ENCODE measurements at regions not wholly inside any gene's neighbourhood (a gene's known extent, or its start where the extent isn't known, plus 50 kb on each side); places are given as distances from the start of the nearest gene placed in this dataset.

DNA sequence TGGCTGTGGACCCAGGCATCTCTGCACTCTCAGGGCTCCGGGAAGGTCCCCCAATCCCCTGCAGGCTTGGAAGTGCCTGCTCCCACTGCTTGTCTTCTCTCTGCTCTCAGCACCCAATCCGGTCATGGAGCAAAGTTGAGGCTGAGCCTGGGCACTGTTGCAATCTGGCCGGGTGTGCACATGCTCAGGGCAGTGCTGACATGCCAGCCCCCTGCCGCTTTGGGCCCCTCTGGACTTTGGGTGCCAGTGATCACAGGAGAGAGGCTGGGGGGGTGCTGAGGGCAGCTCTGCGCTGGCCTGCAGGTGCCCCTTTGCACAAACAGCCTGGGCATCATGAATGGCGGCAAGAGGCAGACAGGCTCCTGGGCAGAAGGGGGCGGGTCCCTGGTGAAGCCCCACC is 85.4 kb upstream of the OSBPL8 start:
- no peak overlapping the region for H2AFZ ChIP-seq (ENCODE audit: low read length)

DNA sequence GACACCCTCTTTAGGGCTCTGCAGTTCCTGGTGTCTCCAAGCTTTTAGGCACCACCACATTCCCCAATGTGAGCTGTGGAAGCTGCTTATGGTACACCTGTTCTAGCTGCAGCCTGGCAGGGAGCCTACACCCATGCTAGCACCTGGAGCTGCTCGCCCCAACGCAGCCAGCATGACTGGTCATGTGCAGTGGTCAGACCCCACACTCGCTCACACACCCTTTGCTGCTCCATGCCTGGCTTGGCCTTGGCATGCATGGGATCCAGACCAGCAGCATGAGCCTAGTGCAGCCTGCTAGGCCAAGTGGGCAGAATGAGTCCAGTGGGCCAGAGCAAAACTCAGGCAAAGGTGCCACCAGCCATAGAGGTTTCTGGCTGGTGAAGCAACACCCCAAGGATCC is 86.4 kb upstream of the OSBPL8 start:
- H3K36me3 ChIP-seq (ENCODE audit: control insufficient read depth, insufficient read depth, low read length), result no peaks in the 10 kb centered on the region
- TF ChIP-seq, protein P1, sequence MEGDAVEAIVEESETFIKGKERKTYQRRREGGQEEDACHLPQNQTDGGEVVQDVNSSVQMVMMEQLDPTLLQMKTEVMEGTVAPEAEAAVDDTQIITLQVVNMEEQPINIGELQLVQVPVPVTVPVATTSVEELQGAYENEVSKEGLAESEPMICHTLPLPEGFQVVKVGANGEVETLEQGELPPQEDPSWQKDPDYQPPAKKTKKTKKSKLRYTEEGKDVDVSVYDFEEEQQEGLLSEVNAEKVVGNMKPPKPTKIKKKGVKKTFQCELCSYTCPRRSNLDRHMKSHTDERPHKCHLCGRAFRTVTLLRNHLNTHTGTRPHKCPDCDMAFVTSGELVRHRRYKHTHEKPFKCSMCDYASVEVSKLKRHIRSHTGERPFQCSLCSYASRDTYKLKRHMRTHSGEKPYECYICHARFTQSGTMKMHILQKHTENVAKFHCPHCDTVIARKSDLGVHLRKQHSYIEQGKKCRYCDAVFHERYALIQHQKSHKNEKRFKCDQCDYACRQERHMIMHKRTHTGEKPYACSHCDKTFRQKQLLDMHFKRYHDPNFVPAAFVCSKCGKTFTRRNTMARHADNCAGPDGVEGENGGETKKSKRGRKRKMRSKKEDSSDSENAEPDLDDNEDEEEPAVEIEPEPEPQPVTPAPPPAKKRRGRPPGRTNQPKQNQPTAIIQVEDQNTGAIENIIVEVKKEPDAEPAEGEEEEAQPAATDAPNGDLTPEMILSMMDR (conservative IDR thresholded peaks at IDR 0.05 in 1 of 2, IDR thresholded peaks at IDR 0.05 in 1 of 2; ENCODE audit: low read depth in 1 of 2, low read length in 2 of 2), result no peak
- TF ChIP-seq EZH2 (IDR thresholded peaks at IDR 0.05; ENCODE audit: low read length, missing control alignments), result no peak
- no peak overlapping the region for H3K4me2 ChIP-seq (ENCODE audit: extremely low read depth, insufficient read depth, low read length)
- H3K4me1 ChIP-seq (ENCODE audit: control insufficient read depth, extremely low read depth, insufficient read depth, low read length), result no peaks in the 10 kb centered on the region
- H4K20me1 ChIP-seq (ENCODE audit: control insufficient read depth, extremely low read depth, insufficient read depth, low read length), result no peaks in the 10 kb centered on the region
- no peaks in the 10 kb centered on the region for H3K9me3 ChIP-seq (ENCODE audit: control insufficient read depth, insufficient read depth, low read depth, low read length)
- H3K27ac ChIP-seq (ENCODE audit: insufficient read depth, low read length), result no peak overlapping the region
- H3K79me2 ChIP-seq (ENCODE audit: control insufficient read depth, insufficient read depth, low read length), result no peaks in the 10 kb centered on the region
- H2AFZ ChIP-seq (ENCODE audit: low read length), result no peak overlapping the region
- no peak overlapping the region for H3K4me3 ChIP-seq (replicated peaks in 1 of 4; ENCODE audit: control extremely low read depth in 1 of 4, insufficient read depth in 1 of 4, low read depth in 3 of 4, low read length in 4 of 4)
- H3K9ac ChIP-seq (ENCODE audit: insufficient read depth, low read length), result no peak overlapping the region
- H3K27me3 ChIP-seq (ENCODE audit: control insufficient read depth, insufficient read depth, low read length), result no peaks in the 10 kb centered on the region
- DNase-seq (ENCODE audit: low read depth in 2 of 2), result no peak

More for the DNA sequence above, 85.4 kb upstream of the OSBPL8 start:
- no peaks in the 10 kb centered on the region for H3K36me3 ChIP-seq (ENCODE audit: control insufficient read depth, insufficient read depth, low read length)
- no peak for TF ChIP-seq EZH2 (IDR thresholded peaks at IDR 0.05; ENCODE audit: low read length, missing control alignments)
- TF ChIP-seq, protein P1 (conservative IDR thresholded peaks at IDR 0.05 in 1 of 2, IDR thresholded peaks at IDR 0.05 in 1 of 2; ENCODE audit: low read depth in 1 of 2, low read length in 2 of 2), result no peak
- H3K9ac ChIP-seq (ENCODE audit: insufficient read depth, low read length), result no peak overlapping the region
- no peak for DNase-seq (ENCODE audit: low read depth in 2 of 2)
- H3K79me2 ChIP-seq (ENCODE audit: control insufficient read depth, insufficient read depth, low read length), result no peaks in the 10 kb centered on the region
- no peaks in the 10 kb centered on the region for H3K27me3 ChIP-seq (ENCODE audit: control insufficient read depth, insufficient read depth, low read length)
- H3K4me1 ChIP-seq (ENCODE audit: control insufficient read depth, extremely low read depth, insufficient read depth, low read length), result no peaks in the 10 kb centered on the region
- no peaks in the 10 kb centered on the region for H4K20me1 ChIP-seq (ENCODE audit: control insufficient read depth, extremely low read depth, insufficient read depth, low read length)
- H3K9me3 ChIP-seq (ENCODE audit: control insufficient read depth, insufficient read depth, low read depth, low read length), result no peaks in the 10 kb centered on the region
- no peak overlapping the region for H3K4me3 ChIP-seq (replicated peaks in 1 of 4; ENCODE audit: control extremely low read depth in 1 of 4, insufficient read depth in 1 of 4, low read depth in 3 of 4, low read length in 4 of 4)
- no peak overlapping the region for H3K4me2 ChIP-seq (ENCODE audit: extremely low read depth, insufficient read depth, low read length)
- H3K27ac ChIP-seq (ENCODE audit: insufficient read depth, low read length), result no peak overlapping the region

DNA sequence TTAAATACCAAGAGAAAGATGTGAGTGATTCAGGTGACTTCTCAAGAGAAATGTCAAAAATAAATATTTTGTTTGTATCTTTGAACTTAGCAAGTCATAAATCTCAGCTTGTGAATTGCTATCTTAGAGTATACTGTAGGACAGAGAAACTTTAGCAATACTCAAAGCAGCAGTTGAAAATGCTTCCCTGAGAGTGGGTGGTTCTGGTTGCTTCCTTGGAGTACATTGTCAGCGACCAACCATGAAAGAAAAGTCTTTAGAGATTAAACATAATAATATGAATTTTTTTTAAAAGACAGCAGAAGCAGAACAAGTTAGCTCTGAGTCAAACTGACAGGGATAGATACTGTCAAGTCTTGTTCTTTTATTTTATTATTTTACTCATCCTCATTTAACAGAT is 86.8 kb upstream of the OSBPL8 start:
- Histone ChIP-seq H3K9me3 (ENCODE audit: control insufficient read depth, insufficient read depth, low read depth, low read length) (no peaks in the 10 kb centered on the region), H4K20me1 (ENCODE audit: control insufficient read depth, extremely low read depth, insufficient read depth, low read length) (no peaks in the 10 kb centered on the region), H3K9ac (ENCODE audit: insufficient read depth, low read length) (no peak overlapping the region), H3K79me2 (ENCODE audit: control insufficient read depth, insufficient read depth, low read length) (no peaks in the 10 kb centered on the region), H3K4me3 (replicated peaks in 1 of 4; ENCODE audit: control extremely low read depth in 1 of 4, insufficient read depth in 1 of 4, low read depth in 3 of 4, low read length in 4 of 4) (no peak overlapping the region), H3K27me3 (ENCODE audit: control insufficient read depth, insufficient read depth, low read length) (no peaks in the 10 kb centered on the region), H3K4me2 (ENCODE audit: extremely low read depth, insufficient read depth, low read length) (no peak overlapping the region), H3K27ac (ENCODE audit: insufficient read depth, low read length) (no peak overlapping the region), H2AFZ (ENCODE audit: low read length) (no peak overlapping the region), H3K36me3 (ENCODE audit: control insufficient read depth, insufficient read depth, low read length) (no peaks in the 10 kb centered on the region), H3K4me1 (ENCODE audit: control insufficient read depth, extremely low read depth, insufficient read depth, low read length) (no peaks in the 10 kb centered on the region)
- no peak for DNase-seq (ENCODE audit: low read depth in 2 of 2)
- no peak for TF ChIP-seq EZH2 (IDR thresholded peaks at IDR 0.05; ENCODE audit: low read length, missing control alignments)
- TF ChIP-seq, protein P1 (conservative IDR thresholded peaks at IDR 0.05 in 1 of 2, IDR thresholded peaks at IDR 0.05 in 1 of 2; ENCODE audit: low read depth in 1 of 2, low read length in 2 of 2), result no peak
